ENCODE measurements at regions not wholly inside any gene's neighbourhood (a gene's known extent, or its start where the extent isn't known, plus 50 kb on each side); places are given as distances from the start of the nearest gene placed in this dataset.
A peak's percentile ranks its signal among the peaks of the same experiment; 100 is the strongest.
"Not testable (repeated sequence)": the region's sequence is repeated elsewhere in the genome, so short reads cannot be mapped to it uniquely, and the experiment has no call there.

DNA sequence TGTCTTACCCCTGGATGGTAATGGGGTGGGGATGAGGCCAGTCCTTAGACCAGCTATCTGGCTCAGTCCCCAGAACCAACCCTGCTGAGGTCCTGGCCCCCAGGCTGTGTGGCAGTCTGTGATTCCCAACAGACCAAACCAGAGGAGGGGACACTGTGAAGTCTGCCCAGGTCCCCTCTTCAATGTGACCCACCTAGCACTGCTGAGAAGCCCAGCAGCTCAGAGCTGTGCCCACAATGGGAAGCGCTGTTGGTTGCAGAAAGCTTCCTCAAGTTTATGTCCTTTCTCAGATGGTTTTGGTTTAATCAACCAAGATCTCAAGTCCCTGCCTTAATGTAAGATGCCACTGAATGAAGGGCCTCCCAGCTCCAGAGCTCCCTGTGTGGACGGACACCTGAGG lies 114.7 kb upstream of the IGLL5 start:
- no peak for DNase-seq (ENCODE audit: low spot score)
- ATAC-seq, result no peak

GRCh38 chr22:22773427-22773826 lies 114.2 kb upstream of the IGLL5 start:
- ATAC-seq, result no peak
- no peak for DNase-seq (ENCODE audit: low spot score)

GRCh38 chr22:22773979-22774604 lies 113.5 kb upstream of the IGLL5 start:
- DNase-seq (ENCODE audit: low spot score), result no peak
- ATAC-seq, result no peak

GRCh38 chr22:22774762-22775161 lies 112.9 kb upstream of the IGLL5 start:
- not testable (repeated sequence) for ATAC-seq; DNase-seq (ENCODE audit: low spot score)

DNA sequence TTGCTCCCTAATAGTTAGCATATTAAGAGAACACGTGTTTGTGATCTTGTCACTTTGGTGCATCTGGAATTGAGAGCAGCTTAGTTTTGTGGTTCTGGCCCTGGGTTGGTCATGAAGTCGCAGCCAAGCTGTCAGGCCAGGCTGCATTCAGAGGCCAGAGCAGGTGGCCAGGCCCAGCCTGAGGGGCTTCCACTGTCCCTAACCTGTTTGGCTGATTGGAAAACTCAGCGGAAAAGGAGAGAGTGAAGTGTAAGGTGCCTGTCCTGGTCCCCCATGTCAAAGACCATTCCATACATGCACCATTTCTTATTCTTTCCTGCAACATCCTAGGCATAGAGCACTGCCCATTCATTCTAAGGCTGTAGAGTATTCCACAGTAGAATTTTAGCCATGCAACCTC lies 111.5 kb upstream of the IGLL5 start:
- DNase-seq (ENCODE audit: low spot score) (no peak), ATAC-seq (no peak)

- DNase-seq (ENCODE audit: low spot score) (no peak), ATAC-seq (no peak)
Measured at GRCh38 chr22:22779213-22779612, 108.4 kb upstream of the IGLL5 start.

DNA sequence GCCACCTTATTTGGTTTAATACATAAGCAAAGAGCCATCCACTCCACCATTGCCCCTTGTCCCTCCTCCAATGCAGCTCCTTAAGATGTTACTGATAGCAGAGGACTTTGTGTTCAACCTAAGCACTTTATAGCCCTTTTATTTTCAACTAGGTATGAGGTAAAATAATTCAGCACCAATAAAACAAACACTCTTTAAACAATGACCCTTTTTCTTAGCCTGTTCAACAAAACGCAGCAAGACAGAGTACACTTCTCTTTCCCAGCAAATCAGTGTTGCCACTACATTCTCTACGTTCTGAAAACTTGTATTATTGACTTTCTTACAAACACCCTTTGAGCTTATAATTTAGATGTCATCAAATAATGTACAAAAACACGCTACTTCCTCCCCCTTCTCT lies 104.0 kb upstream of the IGLL5 start:
- DNase-seq (ENCODE audit: low spot score) (no peak), ATAC-seq (no peak)

- no peak for ATAC-seq
- no peak for DNase-seq (ENCODE audit: low spot score)
Measured at GRCh38 chr22:22784249-22785039, 103.2 kb upstream of the IGLL5 start.

DNA sequence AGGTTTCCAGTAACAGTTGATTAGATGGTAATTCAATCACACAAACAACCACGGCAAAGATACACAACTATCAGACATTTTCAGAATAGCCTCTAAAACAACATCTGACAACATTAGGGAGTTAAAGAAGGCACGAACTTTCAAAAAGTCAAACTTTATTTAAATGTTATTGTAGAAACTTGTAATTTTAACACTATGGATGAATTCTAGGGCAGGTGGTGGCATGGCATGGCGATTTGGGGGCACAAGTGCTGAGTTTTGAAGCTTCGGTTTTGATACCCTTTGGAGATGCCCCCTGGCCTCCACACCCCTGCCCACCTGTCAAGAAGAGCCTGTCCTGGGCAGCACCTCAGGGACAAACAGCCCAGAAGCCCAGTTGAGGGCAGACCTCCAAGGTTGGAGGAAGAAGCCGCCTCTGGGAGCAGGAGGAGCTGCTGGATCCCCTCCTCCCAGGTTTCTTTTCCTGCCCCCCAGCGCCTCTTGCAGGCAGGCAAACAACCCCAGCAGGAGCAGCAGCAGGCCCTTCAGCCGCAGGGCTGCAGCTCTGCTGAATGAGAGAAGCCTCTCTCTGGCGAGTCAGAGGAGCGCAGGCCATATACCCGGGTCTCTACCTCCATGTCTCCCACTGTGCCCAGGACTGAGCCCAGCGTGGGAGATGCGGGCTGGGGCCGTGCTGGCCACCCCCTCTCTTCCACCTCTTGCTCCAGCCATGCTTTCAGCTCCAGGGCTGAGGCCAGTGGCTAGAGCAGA lies 102.1 kb upstream of the IGLL5 start:
- ATAC-seq, result no peak
- DNase-seq (ENCODE audit: low spot score), result no peak

- DNase-seq (ENCODE audit: low spot score) (no peak), ATAC-seq (no peak)
Measured at GRCh38 chr22:22786301-22787115, 101.1 kb upstream of the IGLL5 start.

DNA sequence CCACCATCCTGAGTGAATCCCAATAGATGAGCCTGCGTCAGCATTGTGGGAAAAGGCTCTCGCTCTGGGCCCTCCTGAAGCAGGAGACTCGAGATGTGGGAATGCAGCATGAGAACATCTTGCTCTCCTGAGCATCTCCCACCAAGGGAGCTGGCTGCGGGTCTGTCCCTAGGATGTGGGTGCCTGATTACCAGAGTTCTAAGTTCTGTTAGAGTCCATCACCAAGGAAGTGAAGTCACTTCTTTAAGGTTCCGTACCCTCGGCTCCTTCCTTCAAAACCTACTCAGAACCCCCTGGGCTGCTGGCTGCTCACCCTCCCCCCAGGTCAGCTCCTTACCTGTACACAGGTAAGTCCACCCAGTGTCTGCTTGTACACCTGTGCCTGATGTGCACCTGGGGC lies 100.5 kb upstream of the IGLL5 start:
- ATAC-seq (no peak), DNase-seq (ENCODE audit: low spot score) (no peak)

GRCh38 chr22:22787786-22788459 lies 99.7 kb upstream of the IGLL5 start:
- ATAC-seq (peak; percentile 88), DNase-seq (ENCODE audit: low spot score) (no peak)

- DNase-seq (ENCODE audit: low spot score) (no peak), ATAC-seq (no peak)
Measured at GRCh38 chr22:22788460-22789037, 99.1 kb upstream of the IGLL5 start.

GRCh38 chr22:22789233-22789921 lies 98.2 kb upstream of the IGLL5 start:
- DNase-seq (ENCODE audit: low spot score), result no peak
- ATAC-seq, result no peak

GRCh38 chr22:22789922-22790845 lies 97.4 kb upstream of the IGLL5 start:
- DNase-seq (ENCODE audit: low spot score) (no peak), ATAC-seq (no peak)

DNA sequence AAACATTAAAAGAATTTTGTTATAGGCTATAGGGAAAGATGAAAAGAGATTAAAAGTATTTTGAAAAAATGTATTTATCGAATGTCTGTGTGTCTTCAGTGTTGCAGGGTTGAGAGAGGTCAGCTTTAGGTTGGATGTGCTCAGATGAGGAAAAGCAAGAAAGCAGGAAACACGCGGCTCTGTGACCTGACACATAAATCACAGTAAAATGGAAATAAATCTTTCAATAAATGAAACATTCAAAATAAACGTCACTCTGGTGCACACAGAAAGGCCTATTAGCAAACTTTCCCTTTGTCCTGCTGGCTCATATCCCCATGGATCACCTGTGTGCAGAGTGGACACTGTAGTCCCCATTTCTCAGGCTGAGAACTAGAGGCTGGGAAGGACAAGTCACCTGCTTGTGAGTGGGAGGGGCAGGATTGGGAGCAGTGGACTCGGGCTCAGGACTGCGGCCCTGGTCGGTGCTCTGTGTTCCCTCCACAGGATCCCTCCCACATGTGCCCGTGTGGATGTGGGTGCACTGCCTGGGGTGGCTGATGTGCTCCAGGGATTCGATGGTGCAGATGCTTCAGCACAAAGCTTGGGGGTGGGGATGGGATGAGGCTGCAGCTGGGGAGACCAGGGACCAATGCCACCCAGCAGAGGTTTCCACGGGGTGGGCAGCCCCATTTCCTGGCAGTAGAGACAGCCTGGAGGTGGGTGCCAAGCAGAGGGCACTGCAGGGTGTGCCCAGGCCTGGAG lies 96.0 kb upstream of the IGLL5 start:
- ATAC-seq (no peak), DNase-seq (ENCODE audit: low spot score) (no peak)

GRCh38 chr22:22792205-22792786 lies 95.3 kb upstream of the IGLL5 start:
- DNase-seq (ENCODE audit: low spot score); ATAC-seq: not testable (repeated sequence)
